ENCODE measurements at regions not wholly inside any gene's neighbourhood (a gene's known extent, or its start where the extent isn't known, plus 50 kb on each side); places are given as distances from the start of the nearest gene placed in this dataset.

- H3K27me3 Mint-ChIP-seq, result peaks cover 38% of the 10 kb centered on the region
- Histone ChIP-seq H4K20me1 (ENCODE audit: control insufficient read depth, insufficient read depth, low read length, poor library complexity, severe bottlenecking) (no peaks in the 10 kb centered on the region), H3K36me3 (replicated peaks in 1 of 2; ENCODE audit: control extremely low read depth in 1 of 2, control insufficient read depth in 1 of 2, extremely low read depth in 1 of 2, insufficient read depth in 2 of 2, low read length in 1 of 2) (no peaks in the 10 kb centered on the region), H3K4me3 (ENCODE audit: control extremely low read depth in 1 of 5, extremely low read depth in 1 of 5, insufficient read depth in 1 of 5, low read depth in 2 of 5, low read length in 4 of 5) (no peak overlapping the region), H3K9ac (ENCODE audit: low read length) (no peak overlapping the region), H3K9me3 (ENCODE audit: control extremely low read depth in 1 of 3, control insufficient read depth in 2 of 3, insufficient read depth in 1 of 3, low read length in 2 of 3) (no peaks in the 10 kb centered on the region), H3K79me2 (ENCODE audit: control insufficient read depth, insufficient read depth, low read length) (no peaks in the 10 kb centered on the region), H3K4me2 (replicated peaks; ENCODE audit: low read depth, low read length, poor library complexity, severe bottlenecking) (no peak overlapping the region), H3K27ac (ENCODE audit: low read length in 2 of 2) (no peak overlapping the region), H2AFZ (ENCODE audit: insufficient read depth, low read depth, low read length, poor library complexity, severe bottlenecking) (no peak overlapping the region), H3K27me3 (replicated peaks in 1 of 4; ENCODE audit: control extremely low read depth in 1 of 4, control insufficient read depth in 3 of 4, insufficient read depth in 4 of 4, low read length in 3 of 4) (peaks cover 0 to 25% (median 11%) of the 10 kb centered on the region in 4 experiments), H3K4me1 (ENCODE audit: control insufficient read depth in 2 of 2, insufficient read depth in 2 of 2, low read length in 2 of 2) (peaks cover 0 to 6% of the 10 kb centered on the region in 2 donors)
- peaks cover 2% of the 10 kb centered on the region for H3K9me3 Mint-ChIP-seq (ENCODE audit: insufficient read depth)
- POLR2A ChIA-PET, result no interaction called here
- TF ChIP-seq CTCF (IDR thresholded peaks at IDR 0.05) (no peak), EZH2 (IDR thresholded peaks at IDR 0.05; ENCODE audit: borderline replicate concordance, insufficient read depth, low read depth, low read length, poor library complexity, severe bottlenecking) (no peak)
- no peak overlapping the region for H3K4me3 Mint-ChIP-seq
- WGBS (ENCODE audit: insufficient coverage), result 100% methylated on average over 1 of the region's 3 CpGs
- ATAC-seq (ENCODE audit: low read depth) (no peak), DNase-seq (no peak)
- intact Hi-C loops (cut with micrococcal nuclease), result no loop called here
- H3K27ac Mint-ChIP-seq, result no peak overlapping the region
- CTCF ChIA-PET, result interaction anchor here (0.9 kb wide), 1 partner anchor 93 kb away, joined by 3 read pairs; no protein-coding TSS in a partner anchor
- peaks cover 4% of the 10 kb centered on the region for H3K4me1 Mint-ChIP-seq
Measured at GRCh38 chr20:36085686-36086267, 68.8 kb upstream of the EPB41L1 start.

- H2AFZ ChIP-seq (ENCODE audit: insufficient read depth, low read depth, low read length, poor library complexity, severe bottlenecking), result no peak overlapping the region
- CTCF ChIA-PET, result interaction anchor here (0.9 kb wide), 1 partner anchor 94 kb away, joined by 3 read pairs; no protein-coding TSS in a partner anchor
- no peak overlapping the region for H3K4me2 ChIP-seq (replicated peaks; ENCODE audit: low read depth, low read length, poor library complexity, severe bottlenecking)
- H3K27me3 Mint-ChIP-seq, result peaks cover 47% of the 10 kb centered on the region
- no peaks in the 10 kb centered on the region for H3K36me3 ChIP-seq (replicated peaks in 1 of 2; ENCODE audit: control extremely low read depth in 1 of 2, control insufficient read depth in 1 of 2, extremely low read depth in 1 of 2, insufficient read depth in 2 of 2, low read length in 1 of 2)
- peaks cover 9% of the 10 kb centered on the region for H3K4me1 Mint-ChIP-seq
- peaks cover 0 to 34% (median 21%) of the 10 kb centered on the region in 4 experiments for H3K27me3 ChIP-seq (replicated peaks in 1 of 4; ENCODE audit: control extremely low read depth in 1 of 4, control insufficient read depth in 3 of 4, insufficient read depth in 4 of 4, low read length in 3 of 4)
- no peak overlapping the region for H3K4me3 ChIP-seq (ENCODE audit: control extremely low read depth in 1 of 5, extremely low read depth in 1 of 5, insufficient read depth in 1 of 5, low read depth in 2 of 5, low read length in 4 of 5)
- TF ChIP-seq CTCF (IDR thresholded peaks at IDR 0.05) (no peak), EZH2 (IDR thresholded peaks at IDR 0.05; ENCODE audit: borderline replicate concordance, insufficient read depth, low read depth, low read length, poor library complexity, severe bottlenecking) (no peak)
- H3K4me1 ChIP-seq (ENCODE audit: control insufficient read depth in 2 of 2, insufficient read depth in 2 of 2, low read length in 2 of 2), result peaks cover 2 to 8% of the 10 kb centered on the region in 2 donors
- no peak overlapping the region for H3K4me3 Mint-ChIP-seq
- no peak overlapping the region for H3K9ac ChIP-seq (ENCODE audit: low read length)
- H3K9me3 Mint-ChIP-seq (ENCODE audit: insufficient read depth), result peaks cover 2% of the 10 kb centered on the region
- DNase-seq, result no peak
- 43% methylated on average over 1 of the region's 2 CpGs for WGBS (ENCODE audit: insufficient coverage)
- POLR2A ChIA-PET, result no interaction called here
- no peaks in the 10 kb centered on the region for H3K9me3 ChIP-seq (ENCODE audit: control extremely low read depth in 1 of 3, control insufficient read depth in 2 of 3, insufficient read depth in 1 of 3, low read length in 2 of 3)
- H3K79me2 ChIP-seq (ENCODE audit: control insufficient read depth, insufficient read depth, low read length), result no peaks in the 10 kb centered on the region
- H3K27ac Mint-ChIP-seq, result no peak overlapping the region
- H4K20me1 ChIP-seq (ENCODE audit: control insufficient read depth, insufficient read depth, low read length, poor library complexity, severe bottlenecking), result no peaks in the 10 kb centered on the region
- ATAC-seq (ENCODE audit: low read depth), result no peak
- intact Hi-C loops (cut with micrococcal nuclease), result no loop called here
- no peak overlapping the region for H3K27ac ChIP-seq (ENCODE audit: low read length in 2 of 2)
Measured at GRCh38 chr20:36086767-36087166, 67.8 kb upstream of the EPB41L1 start.
